GM18508 (cell line): ENCODE measurements at regions not wholly inside any gene's neighbourhood (a gene's known extent, or its start where the extent isn't known, plus 50 kb on each side); places are given as distances from the start of the nearest gene placed in this dataset.
A peak's percentile ranks its signal among the peaks of the same experiment; 100 is the strongest.

Source experiments
- ATAC-seq: cut with Tn5 transposase; IDR thresholded peaks from one replicate; pipeline ENCODE4 v1.9.1; 2021; ENCODE audit warnings: moderate number of reproducible peaks; ENCODE audit not compliant: insufficient read depth, unreplicated experiment

GRCh38 chr9:32220750-32221149 is 163.7 kb upstream of the ACO1 start:
- no peak for ATAC-seq

- no peak for ATAC-seq
Observed at GRCh38 chr9:32234451-32234850, 150.0 kb upstream of the ACO1 start.

GRCh38 chr9:32247168-32247567 is 137.3 kb upstream of the ACO1 start:
- ATAC-seq, result no peak

- no peak for ATAC-seq
Observed at GRCh38 chr9:32248189-32248712, 136.2 kb upstream of the ACO1 start.

GRCh38 chr9:32251539-32251938 is 132.9 kb upstream of the ACO1 start:
- ATAC-seq, result peak; percentile 86

- no peak for ATAC-seq
Observed at GRCh38 chr9:32253731-32254130, 130.7 kb upstream of the ACO1 start.

- no peak for ATAC-seq
Observed at GRCh38 chr9:32255026-32255425, 129.4 kb upstream of the ACO1 start.

- ATAC-seq, result no peak
Observed at GRCh38 chr9:32258482-32258881, 126.0 kb upstream of the ACO1 start.

GRCh38 chr9:32260151-32260862 is 124.1 kb upstream of the ACO1 start:
- ATAC-seq, result no peak

- no peak for ATAC-seq
Observed at GRCh38 chr9:32264170-32264864, 120.1 kb upstream of the ACO1 start.

- no peak for ATAC-seq
Observed at GRCh38 chr9:32265037-32265436, 119.4 kb upstream of the ACO1 start.

GRCh38 chr9:32278991-32279390 is 105.5 kb upstream of the ACO1 start:
- ATAC-seq, result no peak

- ATAC-seq, result no peak
Observed at GRCh38 chr9:32289756-32290155, 94.7 kb upstream of the ACO1 start.

- ATAC-seq, result no peak
Observed at GRCh38 chr9:32291370-32291769, 93.1 kb upstream of the ACO1 start.

GRCh38 chr9:32292611-32293010 is 91.8 kb upstream of the ACO1 start:
- ATAC-seq, result no peak

- no peak for ATAC-seq
Observed at GRCh38 chr9:32293091-32293490, 91.4 kb upstream of the ACO1 start.

- ATAC-seq, result no peak
Observed at GRCh38 chr9:32294106-32294505, 90.3 kb upstream of the ACO1 start.

- ATAC-seq, result no peak
Observed at GRCh38 chr9:32300373-32300772, 84.1 kb upstream of the ACO1 start.

- ATAC-seq, result no peak
Observed at GRCh38 chr9:32304495-32304894, 79.9 kb upstream of the ACO1 start.

GRCh38 chr9:32306006-32306405 is 78.4 kb upstream of the ACO1 start:
- no peak for ATAC-seq

GRCh38 chr9:32319312-32319929 is 65.0 kb upstream of the ACO1 start:
- no peak for ATAC-seq
